Activated CD8-positive, alpha-beta memory T cell treated with anti-CD3 and anti-CD28 coated beads, Interleukin-2, amount 10 ng/mL, durations not matched to agents 7 days and 5 days (primary cell): ENCODE measurements at regions not wholly inside any gene's neighbourhood (a gene's known extent, or its start where the extent isn't known, plus 50 kb on each side); places are given as distances from the start of the nearest gene placed in this dataset.

ENCODE experiments used
- ATAC-seq: fragments of 150-1000 bp; cut with Tn5 transposase; one replicate; pipeline ENCODE4 v1.10.0; 2021; ENCODE audit warnings: moderate library complexity
- CTCF ChIA-PET: fragments of 350-600 bp; sonication (Branson Sonifier 250); formaldehyde crosslinking; loops from one replicate; lab custom pipeline; 2021; ENCODE audit warnings: antibody characterized with exemption; lab: Charles Lee
- DNase-seq: peaks from one replicate; pipeline ENCODE4 v3.0.0-alpha.2; 2020
- H3K27ac Mint-ChIP-seq: one replicate; pipeline ENCODE4 v1.8.0; 2021; ENCODE audit warnings: mild to moderate bottlenecking, mixed read lengths
- H3K27me3 Mint-ChIP-seq: one replicate; pipeline ENCODE4 v1.8.0; 2021; ENCODE audit warnings: mixed read lengths
- H3K36me3 Mint-ChIP-seq: one replicate; pipeline ENCODE4 v1.8.0; 2021; ENCODE audit warnings: mild to moderate bottlenecking, mixed read lengths
- H3K4me1 Mint-ChIP-seq: one replicate; pipeline ENCODE4 v1.8.0; 2021; ENCODE audit warnings: mixed read lengths
- H3K4me3 Mint-ChIP-seq: one replicate; pipeline ENCODE4 v1.8.0; 2021; ENCODE audit warnings: mild to moderate bottlenecking, moderate library complexity, mixed read lengths
- H3K9me3 Mint-ChIP-seq: one replicate; pipeline ENCODE4 v1.8.0; 2022; ENCODE audit warnings: low read depth, mixed read lengths

GRCh38 chr2:161032635-161033034 lies 127.6 kb upstream of the TANK start:
- H3K27ac Mint-ChIP-seq: no peak overlapping the region
- CTCF ChIA-PET: no interaction called here
- ATAC-seq (no peak), DNase-seq (no peak)
- peaks cover 8% of the 10 kb centered on the region for H3K27me3 Mint-ChIP-seq
- H3K4me3 Mint-ChIP-seq: no peak overlapping the region
- peaks cover 4% of the 10 kb centered on the region for H3K9me3 Mint-ChIP-seq
- peaks cover 5% of the 10 kb centered on the region for H3K4me1 Mint-ChIP-seq
- H3K36me3 Mint-ChIP-seq: peaks cover 10% of the 10 kb centered on the region

- CTCF ChIA-PET: no interaction called here
- peaks cover 10% of the 10 kb centered on the region for H3K36me3 Mint-ChIP-seq
- ATAC-seq (no peak), DNase-seq (no peak)
- no peak overlapping the region for H3K4me3 Mint-ChIP-seq
- H3K27me3 Mint-ChIP-seq: peaks cover 8% of the 10 kb centered on the region
- H3K4me1 Mint-ChIP-seq: peaks cover 5% of the 10 kb centered on the region
- H3K27ac Mint-ChIP-seq: no peak overlapping the region
- peaks cover 4% of the 10 kb centered on the region for H3K9me3 Mint-ChIP-seq
Observed at GRCh38 chr2:161033059-161033660, 127.1 kb upstream of the TANK start.

- H3K4me1 Mint-ChIP-seq: no peaks in the 10 kb centered on the region
- no peak overlapping the region for H3K4me3 Mint-ChIP-seq
- no peak for ATAC-seq
- CTCF ChIA-PET: interaction anchor here (0.9 kb wide), 1 partner anchor 827 kb away, joined by 3 read pairs; no protein-coding TSS in a partner anchor
- no peaks in the 10 kb centered on the region for H3K9me3 Mint-ChIP-seq
- peaks cover 13% of the 10 kb centered on the region for H3K27me3 Mint-ChIP-seq
- no peak for DNase-seq
- no peaks in the 10 kb centered on the region for H3K36me3 Mint-ChIP-seq
- no peak overlapping the region for H3K27ac Mint-ChIP-seq
Observed at GRCh38 chr2:161036926-161037325, 123.3 kb upstream of the TANK start.

GRCh38 chr2:161039071-161039470 lies 121.2 kb upstream of the TANK start:
- peaks cover 22% of the 10 kb centered on the region for H3K27me3 Mint-ChIP-seq
- CTCF ChIA-PET: no interaction called here
- H3K36me3 Mint-ChIP-seq: no peaks in the 10 kb centered on the region
- DNase-seq (no peak), ATAC-seq (no peak)
- no peaks in the 10 kb centered on the region for H3K4me1 Mint-ChIP-seq
- H3K4me3 Mint-ChIP-seq: no peak overlapping the region
- no peaks in the 10 kb centered on the region for H3K9me3 Mint-ChIP-seq
- no peak overlapping the region for H3K27ac Mint-ChIP-seq

GRCh38 chr2:161041356-161041755 lies 118.9 kb upstream of the TANK start:
- H3K9me3 Mint-ChIP-seq: no peaks in the 10 kb centered on the region
- DNase-seq (no peak), ATAC-seq (no peak)
- peaks cover 31% of the 10 kb centered on the region for H3K27me3 Mint-ChIP-seq
- H3K4me1 Mint-ChIP-seq: no peaks in the 10 kb centered on the region
- H3K4me3 Mint-ChIP-seq: no peak overlapping the region
- CTCF ChIA-PET: interaction anchor here (0.6 to 1.2 kb wide), 2 partner anchors 16 to 67 kb away, joined by 3 read pairs; no protein-coding TSS in a partner anchor
- H3K27ac Mint-ChIP-seq: no peak overlapping the region
- no peaks in the 10 kb centered on the region for H3K36me3 Mint-ChIP-seq

GRCh38 chr2:161042990-161043625 lies 117.1 kb upstream of the TANK start:
- no peak overlapping the region for H3K4me3 Mint-ChIP-seq
- no peak for ATAC-seq

GRCh38 chr2:161044095-161044865 lies 115.9 kb upstream of the TANK start:
- CTCF ChIA-PET: interaction anchor here (1.0 kb wide), 1 partner anchor 20 kb away, joined by 3 read pairs; no protein-coding TSS in a partner anchor
- no peaks in the 10 kb centered on the region for H3K36me3 Mint-ChIP-seq
- DNase-seq: no peak
- no peaks in the 10 kb centered on the region for H3K9me3 Mint-ChIP-seq
- ATAC-seq: no peak
- H3K4me1 Mint-ChIP-seq: no peaks in the 10 kb centered on the region
- no peak overlapping the region for H3K4me3 Mint-ChIP-seq
- no peak overlapping the region for H3K27ac Mint-ChIP-seq
- H3K27me3 Mint-ChIP-seq: peaks cover 40% of the 10 kb centered on the region

More at GRCh38 chr2:161042990-161043625, 117.1 kb upstream of the TANK start:
- CTCF ChIA-PET: no interaction called here
- H3K36me3 Mint-ChIP-seq: no peaks in the 10 kb centered on the region
- H3K4me1 Mint-ChIP-seq: no peaks in the 10 kb centered on the region
- no peak for DNase-seq
- H3K27me3 Mint-ChIP-seq: peaks cover 34% of the 10 kb centered on the region
- H3K9me3 Mint-ChIP-seq: no peaks in the 10 kb centered on the region
- H3K27ac Mint-ChIP-seq: no peak overlapping the region

GRCh38 chr2:161044921-161045320 lies 115.3 kb upstream of the TANK start:
- CTCF ChIA-PET: no interaction called here
- no peak overlapping the region for H3K27ac Mint-ChIP-seq
- DNase-seq (no peak), ATAC-seq (no peak)
- H3K36me3 Mint-ChIP-seq: no peaks in the 10 kb centered on the region
- H3K4me1 Mint-ChIP-seq: no peaks in the 10 kb centered on the region
- H3K27me3 Mint-ChIP-seq: peaks cover 46% of the 10 kb centered on the region
- H3K9me3 Mint-ChIP-seq: no peaks in the 10 kb centered on the region
- H3K4me3 Mint-ChIP-seq: no peak overlapping the region

GRCh38 chr2:161045726-161046125 lies 114.5 kb upstream of the TANK start:
- Mint-ChIP-seq H3K9me3 (no peaks in the 10 kb centered on the region), H3K4me1 (no peaks in the 10 kb centered on the region), H3K27me3 (peaks cover 53% of the 10 kb centered on the region), H3K4me3 (no peak overlapping the region), H3K36me3 (no peaks in the 10 kb centered on the region), H3K27ac (no peak overlapping the region)
- ATAC-seq (no peak), DNase-seq (no peak)
- CTCF ChIA-PET: no interaction called here

- CTCF ChIA-PET: no interaction called here
- H3K36me3 Mint-ChIP-seq: no peaks in the 10 kb centered on the region
- H3K27ac Mint-ChIP-seq: no peak overlapping the region
- no peaks in the 10 kb centered on the region for H3K9me3 Mint-ChIP-seq
- peaks cover 60% of the 10 kb centered on the region for H3K27me3 Mint-ChIP-seq
- H3K4me3 Mint-ChIP-seq: no peak overlapping the region
- no peaks in the 10 kb centered on the region for H3K4me1 Mint-ChIP-seq
- DNase-seq (no peak), ATAC-seq (no peak)
Observed at GRCh38 chr2:161046876-161047275, 113.4 kb upstream of the TANK start.

GRCh38 chr2:161048317-161048716 lies 111.9 kb upstream of the TANK start:
- Mint-ChIP-seq H3K27me3 (peaks cover 68% of the 10 kb centered on the region), H3K9me3 (no peaks in the 10 kb centered on the region), H3K27ac (no peak overlapping the region), H3K36me3 (no peaks in the 10 kb centered on the region), H3K4me1 (no peaks in the 10 kb centered on the region), H3K4me3 (no peak overlapping the region)
- CTCF ChIA-PET: interaction anchor here (1.1 to 1.6 kb wide), 2 partner anchors 15 to 16 kb away, joined by 4 to 5 read pairs; no protein-coding TSS in a partner anchor
- DNase-seq: no peak
- ATAC-seq: no peak

GRCh38 chr2:161049559-161049958 lies 110.7 kb upstream of the TANK start:
- H3K27me3 Mint-ChIP-seq: peaks cover 67% of the 10 kb centered on the region
- no peak overlapping the region for H3K4me3 Mint-ChIP-seq
- ATAC-seq (no peak), DNase-seq (no peak)
- CTCF ChIA-PET: interaction anchor here (1.6 kb wide), 1 partner anchor 14 kb away, joined by 4 read pairs; no protein-coding TSS in a partner anchor
- no peaks in the 10 kb centered on the region for H3K4me1 Mint-ChIP-seq
- H3K27ac Mint-ChIP-seq: no peak overlapping the region
- H3K36me3 Mint-ChIP-seq: no peaks in the 10 kb centered on the region
- H3K9me3 Mint-ChIP-seq: no peaks in the 10 kb centered on the region

GRCh38 chr2:161052214-161052613 lies 108.0 kb upstream of the TANK start:
- no peak overlapping the region for H3K27ac Mint-ChIP-seq
- no peak overlapping the region for H3K4me3 Mint-ChIP-seq
- no peaks in the 10 kb centered on the region for H3K36me3 Mint-ChIP-seq
- CTCF ChIA-PET: no interaction called here
- peaks cover 63% of the 10 kb centered on the region for H3K27me3 Mint-ChIP-seq
- no peak for DNase-seq
- peaks cover 4% of the 10 kb centered on the region for H3K9me3 Mint-ChIP-seq
- ATAC-seq: no peak
- H3K4me1 Mint-ChIP-seq: no peaks in the 10 kb centered on the region
